ENCODE measurements at regions not wholly inside any gene's neighbourhood (a gene's known extent, or its start where the extent isn't known, plus 50 kb on each side); places are given as distances from the start of the nearest gene placed in this dataset.
"Not testable (repeated sequence)": the region's sequence is repeated elsewhere in the genome, so short reads cannot be mapped to it uniquely, and the experiment has no call there.

GRCh38 chr4:159950707-159951106, 847.8 kb downstream of the RAPGEF2 start:
- DNase-seq, result peak; percentile 3 to 8

DNA sequence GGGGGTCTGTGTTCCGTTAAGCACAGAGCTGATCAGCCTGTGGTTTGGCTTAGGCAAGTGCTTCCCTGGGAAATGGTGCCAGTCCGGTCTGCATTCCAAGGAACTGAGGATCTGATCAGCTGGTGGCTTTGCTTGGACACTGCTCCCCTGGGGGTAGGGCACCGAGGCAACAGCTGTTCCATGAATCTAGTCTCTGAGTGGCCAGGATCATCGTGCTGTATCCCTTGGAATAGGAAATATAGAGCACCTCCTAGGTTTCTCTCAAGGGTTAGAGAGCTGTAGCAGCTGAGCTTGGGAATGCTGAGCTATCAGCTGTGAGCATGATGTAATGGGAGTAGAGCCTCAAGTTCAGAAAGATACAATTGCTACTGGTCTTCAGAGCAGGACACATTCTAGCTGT, 863.9 kb downstream of the RAPGEF2 start:
- no peak for DNase-seq

DNA sequence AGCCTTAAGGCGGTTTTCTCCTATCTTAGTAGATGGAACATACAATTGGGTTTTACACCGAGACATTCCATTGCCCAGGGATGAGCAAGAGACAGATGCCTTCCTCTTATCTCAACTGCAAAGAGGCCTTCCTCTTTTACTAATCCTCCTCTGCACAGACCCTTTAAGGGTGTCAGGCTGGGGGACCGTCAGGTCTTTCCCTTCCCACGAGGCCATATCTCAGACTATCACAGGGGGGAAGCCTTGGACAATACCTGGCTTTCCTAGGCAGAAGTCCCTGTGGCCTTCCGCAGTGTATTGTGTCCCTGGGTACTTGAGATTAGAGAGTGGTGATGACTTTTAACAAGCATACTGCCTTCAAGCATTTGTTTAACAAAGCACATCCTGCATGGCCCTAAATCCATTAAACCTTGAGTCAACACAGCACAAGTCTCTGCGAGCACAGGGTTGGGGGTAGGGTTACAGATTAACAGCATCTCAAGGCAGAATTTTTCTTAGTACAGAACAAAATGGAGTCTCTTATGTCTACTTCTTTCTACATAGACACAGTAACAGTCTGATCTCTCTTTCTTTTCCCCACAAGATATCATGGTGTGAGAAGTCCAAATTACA, 874.1 kb downstream of the RAPGEF2 start:
- DNase-seq, result not testable (repeated sequence)

DNA sequence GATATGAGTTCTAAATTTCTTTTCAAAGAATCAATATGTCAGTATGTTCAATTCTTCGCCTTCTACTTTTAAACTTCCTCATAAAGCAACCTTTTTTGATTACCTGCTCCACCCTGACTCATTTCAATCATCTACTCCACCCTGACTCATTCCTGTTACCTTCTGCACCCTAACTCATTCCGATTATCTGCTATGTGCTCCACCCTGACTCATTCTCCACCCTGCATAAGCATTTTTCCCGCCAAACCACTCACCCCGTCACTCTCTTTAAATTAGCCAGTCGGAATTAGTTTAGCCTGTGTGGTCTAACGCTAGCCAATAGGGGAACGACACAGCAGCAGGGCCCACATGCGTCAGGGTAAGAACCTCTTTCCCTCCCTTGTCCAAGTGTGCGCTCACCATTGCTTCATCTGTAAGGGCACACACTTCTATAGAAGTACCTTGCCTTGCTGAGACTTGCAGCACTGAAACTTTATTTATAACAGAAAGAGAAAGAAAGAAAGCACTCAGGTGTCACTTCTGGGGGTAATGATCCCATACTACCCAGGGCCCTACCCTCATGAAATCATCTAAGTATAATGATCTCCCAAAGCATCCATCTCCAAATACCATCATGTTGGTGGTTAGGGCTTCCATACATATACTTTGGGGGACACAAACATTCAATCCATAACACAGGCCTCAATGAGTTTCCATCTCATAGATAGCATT, 875.2 kb downstream of the RAPGEF2 start:
- no peak for DNase-seq

DNA sequence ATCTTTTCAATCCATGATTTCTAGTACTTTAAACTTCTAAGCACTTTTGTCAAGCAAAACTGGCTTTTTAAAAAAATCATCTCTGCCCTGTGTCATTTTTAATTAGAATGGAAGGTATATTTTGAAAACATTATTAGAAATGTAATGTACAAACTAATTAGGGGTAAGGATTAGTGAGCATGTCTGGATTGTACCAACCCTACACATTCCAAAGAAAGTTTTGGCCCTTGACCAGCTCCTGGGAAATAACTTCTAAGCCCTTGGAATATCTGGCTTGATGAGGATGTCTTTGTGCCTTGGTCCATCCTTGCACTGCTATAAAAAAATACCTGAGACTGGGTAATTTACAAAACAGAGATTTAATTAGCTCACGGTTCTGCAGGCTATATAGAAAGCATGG, 876.5 kb downstream of the RAPGEF2 start:
- no peak for DNase-seq

- DNase-seq, result no peak
These were observed 877.1 kb downstream of the RAPGEF2 start for GRCh38 chr4:159979953-159980352.

DNA sequence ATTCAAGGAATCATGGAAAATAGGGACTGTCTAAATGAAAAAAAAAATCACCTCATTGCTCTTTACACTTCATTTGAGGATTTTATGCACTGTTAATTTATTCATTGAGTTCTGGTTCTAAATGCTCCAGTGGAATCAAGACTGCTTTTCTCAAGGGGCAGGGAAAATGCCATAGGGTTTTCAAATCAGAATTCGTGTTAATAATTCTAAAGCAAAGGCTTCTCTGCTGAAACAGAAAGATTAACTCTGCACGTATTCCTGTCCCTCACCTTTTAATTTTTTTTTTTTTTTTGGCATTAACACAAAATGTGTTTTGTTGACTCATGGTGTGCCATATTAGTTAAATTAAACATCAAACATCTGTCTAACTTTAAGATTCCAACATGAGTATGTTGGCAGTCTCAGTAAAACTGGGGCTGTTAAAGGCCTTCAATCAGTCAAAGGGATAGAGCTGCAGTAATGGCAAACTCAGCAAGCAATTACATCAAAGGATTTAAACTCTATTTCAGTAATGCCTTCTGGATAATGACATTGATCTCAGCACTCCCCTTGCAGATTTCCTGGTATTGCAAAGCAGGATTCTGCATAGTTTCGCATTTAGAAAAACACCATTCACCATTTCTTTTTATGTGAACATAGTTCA, 878.1 kb downstream of the RAPGEF2 start:
- no peak for DNase-seq

- no peak for DNase-seq
These were observed 878.6 kb downstream of the RAPGEF2 start for GRCh38 chr4:159981469-159981856.

GRCh38 chr4:159983082-159983481, 880.2 kb downstream of the RAPGEF2 start:
- DNase-seq, result no peak

DNA sequence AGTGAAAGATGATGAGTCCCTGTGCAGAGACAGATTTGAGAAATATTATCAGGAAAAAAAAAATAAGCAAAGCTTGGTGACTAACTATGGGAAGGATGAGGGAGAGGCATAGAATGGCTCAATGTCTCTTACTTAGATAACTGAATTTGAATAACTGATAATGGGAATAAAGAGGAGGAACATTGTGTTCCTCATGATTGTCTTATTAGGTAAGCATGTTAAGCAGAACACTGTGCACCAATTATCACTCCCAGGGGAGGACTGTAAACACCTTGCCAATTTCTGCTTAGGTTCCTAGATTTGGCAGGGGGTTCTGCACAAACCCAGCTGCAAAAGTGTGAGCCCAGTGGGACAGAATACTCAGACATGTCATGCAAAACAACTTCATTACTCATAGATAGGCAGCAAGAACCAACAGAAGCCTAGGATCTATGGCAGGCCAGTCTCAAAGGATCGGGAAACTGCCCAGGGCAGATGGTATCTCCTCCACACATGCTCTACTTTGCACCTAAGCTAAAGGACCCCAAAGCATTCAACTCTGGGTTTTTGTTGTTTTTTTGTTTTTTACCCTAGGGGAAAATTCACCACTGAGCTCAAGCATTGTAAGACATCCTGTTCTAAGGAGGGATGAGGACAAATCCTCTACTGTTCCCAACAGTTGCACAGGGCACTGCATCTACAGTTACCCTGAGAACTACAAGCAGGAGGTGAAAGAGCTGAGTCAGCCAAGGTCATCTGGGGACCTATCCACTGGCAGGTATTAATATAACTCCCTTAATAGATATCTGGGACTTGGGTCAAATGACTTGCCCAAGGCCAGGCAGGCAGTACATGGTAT, 907.0 kb downstream of the RAPGEF2 start:
- no peak for DNase-seq

- no peak for DNase-seq
These were observed 917.1 kb downstream of the RAPGEF2 start for GRCh38 chr4:160019936-160020335.

DNA sequence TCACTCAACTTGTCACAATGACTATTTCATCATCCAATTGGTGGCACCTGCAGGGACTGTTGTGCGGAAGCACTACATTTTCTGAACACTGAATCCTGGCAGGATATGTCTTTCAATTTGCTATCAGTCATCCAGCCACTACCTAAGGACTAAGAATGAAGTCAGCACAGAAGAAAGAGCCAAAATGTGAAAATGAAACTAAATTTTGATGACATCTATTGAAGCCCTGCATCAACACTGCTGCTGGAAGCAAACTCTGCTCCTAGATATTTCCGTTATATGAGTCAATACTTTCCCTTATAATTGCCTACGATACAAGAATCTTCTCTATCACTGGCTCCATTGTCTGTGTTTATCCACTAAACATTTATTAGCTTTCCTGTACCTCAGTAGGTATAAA, 917.9 kb downstream of the RAPGEF2 start:
- no peak for DNase-seq

DNA sequence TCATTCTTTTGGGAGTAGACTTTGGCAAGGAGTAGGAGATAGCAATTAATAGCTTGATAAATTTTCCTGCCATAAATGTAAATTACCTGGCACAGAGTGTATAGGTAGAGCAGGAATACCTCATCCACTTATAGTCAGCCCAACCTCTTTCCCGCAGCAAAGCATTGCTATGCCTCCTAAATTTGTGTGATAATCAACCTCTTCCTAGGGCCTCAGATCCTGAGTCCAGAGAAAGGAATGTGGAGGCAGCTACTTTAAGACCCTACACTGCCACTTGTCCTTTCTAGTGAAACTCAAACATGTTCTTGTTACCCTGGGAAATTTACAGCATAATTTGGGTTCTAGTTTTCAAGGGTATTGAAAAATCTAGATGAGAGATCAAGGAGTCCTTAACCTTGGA, 919.0 kb downstream of the RAPGEF2 start:
- DNase-seq, result no peak

- no peak for DNase-seq
These were observed 923.8 kb downstream of the RAPGEF2 start for GRCh38 chr4:160026721-160027120.

GRCh38 chr4:160034501-160034900, 931.6 kb downstream of the RAPGEF2 start:
- no peak for DNase-seq

DNA sequence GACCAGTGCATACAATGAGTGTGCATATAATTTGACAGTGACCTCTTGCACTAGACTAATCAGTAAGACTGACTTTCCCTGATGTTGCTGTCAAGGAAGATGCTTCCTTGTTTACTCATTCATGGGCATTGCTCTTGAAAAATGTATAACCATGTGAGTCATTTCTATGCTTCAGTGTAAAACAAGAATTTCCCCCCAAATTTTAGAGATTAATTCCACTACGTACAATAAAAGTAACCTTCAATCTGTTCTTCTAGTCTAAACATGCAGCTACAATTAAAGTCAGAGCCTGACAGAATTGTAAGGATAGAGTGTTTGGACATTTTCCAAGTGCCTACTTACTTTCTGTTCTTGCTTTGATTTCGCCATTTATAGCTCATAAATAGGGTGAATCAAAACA, 935.7 kb downstream of the RAPGEF2 start:
- DNase-seq, result no peak

DNA sequence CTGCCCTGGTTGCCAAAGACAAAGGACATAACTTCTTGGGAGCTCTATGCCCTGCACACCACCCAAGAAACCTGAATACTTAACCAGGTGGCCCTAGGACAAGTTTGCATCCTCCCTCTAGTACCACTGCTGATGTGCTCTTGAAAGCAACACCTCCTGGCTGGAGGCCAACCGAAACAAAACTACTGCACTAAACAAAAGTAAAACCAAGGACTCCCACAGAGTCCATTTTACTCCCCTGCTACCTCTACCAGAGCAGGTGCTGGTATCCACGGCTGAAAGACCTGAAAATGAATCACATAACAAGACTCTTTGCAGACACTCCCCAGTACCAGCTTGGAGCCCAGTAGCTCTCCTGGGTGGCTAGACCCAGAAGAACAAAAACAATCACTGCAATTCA, 941.8 kb downstream of the RAPGEF2 start:
- DNase-seq, result no peak

GRCh38 chr4:160082432-160083207, 979.7 kb downstream of the RAPGEF2 start:
- DNase-seq, result no peak

DNA sequence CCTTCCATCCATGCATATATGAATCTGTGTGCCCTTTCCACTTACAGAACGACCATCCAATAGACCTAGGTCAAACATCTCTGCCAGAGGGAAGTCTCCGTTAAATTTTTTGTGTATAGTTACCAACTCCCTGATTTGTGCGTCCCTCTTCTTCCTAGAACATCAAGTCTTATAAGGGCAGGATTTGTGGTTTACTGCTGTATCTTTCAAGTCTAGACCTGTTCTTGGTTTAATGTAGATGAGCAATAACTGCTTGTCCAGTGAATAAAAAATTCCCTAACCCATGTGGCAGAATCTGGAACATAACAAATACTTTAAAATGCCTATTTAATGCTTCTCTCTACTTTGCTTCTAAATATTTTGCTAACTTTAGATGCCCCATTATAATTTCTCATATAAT, 988.8 kb downstream of the RAPGEF2 start:
- DNase-seq, result no peak

- DNase-seq, result no peak
These were observed 997.4 kb downstream of the RAPGEF2 start for GRCh38 chr4:160100316-160100715.

GRCh38 chr4:160110891-160111290, 1008.0 kb downstream of the RAPGEF2 start:
- no peak for DNase-seq

DNA sequence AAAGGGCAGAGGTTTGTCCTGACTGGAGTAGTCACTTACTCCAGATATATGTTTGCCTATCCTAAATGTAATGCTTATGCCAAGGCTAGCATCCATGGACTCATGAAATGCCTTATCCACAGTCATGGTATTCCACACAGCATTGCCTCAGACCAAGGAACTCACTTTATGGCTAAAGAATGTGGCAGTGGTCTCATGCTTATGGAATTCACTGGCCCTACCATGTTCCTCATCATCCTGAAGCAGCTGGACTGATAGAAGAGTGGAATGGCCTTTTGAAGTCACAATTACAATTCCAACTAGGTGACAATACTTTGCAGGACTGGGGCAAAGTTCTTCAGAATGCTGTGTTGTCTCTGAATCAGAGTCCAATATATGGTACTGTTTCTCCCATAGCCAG, 1014.8 kb downstream of the RAPGEF2 start:
- DNase-seq, result no peak
